Colonic mucosa (tissue), 4 donors: ENCODE measurements at regions not wholly inside any gene's neighbourhood (a gene's known extent, or its start where the extent isn't known, plus 50 kb on each side); places are given as distances from the start of the nearest gene placed in this dataset.

Experiments
- DNase-seq: peaks from one replicate; pipeline ENCODE4 v3.0.0-alpha.2; 2020
- H3K27ac ChIP-seq: fragments of 200-600 bp; one replicate; pipeline ENCODE4 v1.8.0; 2021
- H3K27me3 ChIP-seq: fragments of 200-600 bp; one replicate; pipeline ENCODE4 v1.8.0; 2021
- H3K36me3 ChIP-seq: fragments of 200-600 bp; one replicate; pipeline ENCODE4 v1.8.0; 2021
- H3K4me1 ChIP-seq: fragments of 200-600 bp; one replicate; pipeline ENCODE4 v1.8.0; 2021; ENCODE audit warnings: mild to moderate bottlenecking
- H3K4me3 ChIP-seq: fragments of 200-600 bp; one replicate; pipeline ENCODE4 v1.8.0; 2021
- H3K9ac ChIP-seq, 2 donors: one replicate each; pipeline ENCODE4 v1.7.0; 2013; ENCODE audit warnings: control low read depth in 2 of 2, low read depth in 2 of 2, low read length in 2 of 2
- H3K9me3 ChIP-seq: fragments of 200-600 bp; one replicate; pipeline ENCODE4 v1.8.0; 2021
- intact Hi-C: fragments of 100-400 bp; cut with DNase I; formaldehyde crosslinking; loops from one replicate; pipeline ENCODE4 v1.14.1; 2022
- TF ChIP-seq, protein P1 (sequence below): fragments of 200-600 bp; IDR thresholded peaks from one replicate; pipeline ENCODE4 v1.8.0; 2022; ENCODE audit warnings: antibody characterized with exemption, mild to moderate bottlenecking
- donor health status: healthy.
- donor health status: DM: no; HTN: no; CAD: no.
- donor health status: DM: no; HTN: no; CAD: no.

DNA sequence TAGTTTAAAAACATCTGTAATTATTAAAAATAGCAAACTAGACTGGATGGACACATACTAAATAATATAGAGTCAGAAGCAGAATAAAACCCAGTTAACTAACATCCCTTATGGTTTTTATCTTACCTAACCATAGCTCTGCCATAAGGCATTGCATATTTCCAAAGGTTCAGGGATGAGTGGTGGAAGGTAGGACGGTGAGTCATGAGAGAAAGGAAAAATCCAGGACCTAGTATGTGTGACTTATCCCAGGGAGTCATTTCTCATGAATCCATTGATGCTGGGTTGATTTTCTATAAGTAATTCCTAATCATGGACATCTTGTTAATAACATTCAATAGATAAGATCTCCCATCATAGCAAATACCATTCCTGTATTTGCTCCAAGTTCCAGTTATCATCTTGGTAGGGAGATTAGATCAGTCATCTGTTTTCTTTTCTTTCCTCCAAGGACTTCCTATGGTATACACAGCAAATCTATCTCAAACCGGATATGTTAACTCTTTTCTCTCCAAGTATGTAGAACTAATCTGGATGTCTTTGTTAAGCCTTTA, 490.7 kb upstream of the B3GALT2 start:
- Histone ChIP-seq H3K36me3 (no peaks in the 10 kb centered on the region), H3K9me3 (no peaks in the 10 kb centered on the region), H3K9ac (no peak overlapping the region), H3K27me3 (no peaks in the 10 kb centered on the region), H3K27ac (no peak overlapping the region), H3K4me1 (peaks cover 5% of the 10 kb centered on the region), H3K4me3 (no peak overlapping the region)
- TF ChIP-seq, protein P1, sequence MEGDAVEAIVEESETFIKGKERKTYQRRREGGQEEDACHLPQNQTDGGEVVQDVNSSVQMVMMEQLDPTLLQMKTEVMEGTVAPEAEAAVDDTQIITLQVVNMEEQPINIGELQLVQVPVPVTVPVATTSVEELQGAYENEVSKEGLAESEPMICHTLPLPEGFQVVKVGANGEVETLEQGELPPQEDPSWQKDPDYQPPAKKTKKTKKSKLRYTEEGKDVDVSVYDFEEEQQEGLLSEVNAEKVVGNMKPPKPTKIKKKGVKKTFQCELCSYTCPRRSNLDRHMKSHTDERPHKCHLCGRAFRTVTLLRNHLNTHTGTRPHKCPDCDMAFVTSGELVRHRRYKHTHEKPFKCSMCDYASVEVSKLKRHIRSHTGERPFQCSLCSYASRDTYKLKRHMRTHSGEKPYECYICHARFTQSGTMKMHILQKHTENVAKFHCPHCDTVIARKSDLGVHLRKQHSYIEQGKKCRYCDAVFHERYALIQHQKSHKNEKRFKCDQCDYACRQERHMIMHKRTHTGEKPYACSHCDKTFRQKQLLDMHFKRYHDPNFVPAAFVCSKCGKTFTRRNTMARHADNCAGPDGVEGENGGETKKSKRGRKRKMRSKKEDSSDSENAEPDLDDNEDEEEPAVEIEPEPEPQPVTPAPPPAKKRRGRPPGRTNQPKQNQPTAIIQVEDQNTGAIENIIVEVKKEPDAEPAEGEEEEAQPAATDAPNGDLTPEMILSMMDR: no peak
- intact Hi-C loops: no loop called here
- no peak for DNase-seq

DNA sequence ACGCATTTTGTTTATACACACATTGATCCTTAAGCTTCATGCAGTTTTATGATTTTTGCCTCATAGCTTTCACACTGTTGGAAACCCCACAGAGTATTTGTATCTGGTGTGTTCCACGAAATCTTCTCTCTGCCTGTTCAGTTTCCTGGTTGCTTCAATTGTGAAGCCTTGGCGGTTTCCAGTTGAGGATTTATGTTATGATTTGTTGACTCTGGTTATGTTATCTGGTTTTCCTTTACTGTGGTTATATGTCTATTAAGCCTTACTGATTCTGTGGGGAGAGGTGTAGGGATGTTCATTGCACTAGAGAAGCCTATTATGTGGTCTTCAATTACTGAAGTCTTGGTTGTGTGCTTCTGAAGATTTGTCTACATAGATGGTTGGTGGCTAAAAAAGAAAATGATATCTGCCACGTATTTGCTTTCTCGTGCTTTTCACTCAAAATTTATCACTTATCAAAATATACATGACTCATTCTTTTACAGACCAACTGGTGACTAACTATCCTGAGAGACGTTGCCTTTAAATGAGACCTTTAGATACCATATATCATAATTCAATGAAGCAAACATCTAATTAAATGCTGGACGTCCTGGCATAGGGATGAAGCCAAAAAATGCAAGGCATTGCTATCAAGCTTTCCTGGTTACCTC, 488.0 kb upstream of the B3GALT2 start:
- Histone ChIP-seq H3K27ac (peak overlapping the region; percentile 50), H3K9ac (no peak overlapping the region), H3K4me1 (peaks cover 5% of the 10 kb centered on the region), H3K4me3 (no peak overlapping the region), H3K36me3 (no peaks in the 10 kb centered on the region), H3K27me3 (no peaks in the 10 kb centered on the region), H3K9me3 (no peaks in the 10 kb centered on the region)
- TF ChIP-seq, protein P1: no peak
- peak; percentile 37 for DNase-seq
- intact Hi-C loops: no loop called here

DNA sequence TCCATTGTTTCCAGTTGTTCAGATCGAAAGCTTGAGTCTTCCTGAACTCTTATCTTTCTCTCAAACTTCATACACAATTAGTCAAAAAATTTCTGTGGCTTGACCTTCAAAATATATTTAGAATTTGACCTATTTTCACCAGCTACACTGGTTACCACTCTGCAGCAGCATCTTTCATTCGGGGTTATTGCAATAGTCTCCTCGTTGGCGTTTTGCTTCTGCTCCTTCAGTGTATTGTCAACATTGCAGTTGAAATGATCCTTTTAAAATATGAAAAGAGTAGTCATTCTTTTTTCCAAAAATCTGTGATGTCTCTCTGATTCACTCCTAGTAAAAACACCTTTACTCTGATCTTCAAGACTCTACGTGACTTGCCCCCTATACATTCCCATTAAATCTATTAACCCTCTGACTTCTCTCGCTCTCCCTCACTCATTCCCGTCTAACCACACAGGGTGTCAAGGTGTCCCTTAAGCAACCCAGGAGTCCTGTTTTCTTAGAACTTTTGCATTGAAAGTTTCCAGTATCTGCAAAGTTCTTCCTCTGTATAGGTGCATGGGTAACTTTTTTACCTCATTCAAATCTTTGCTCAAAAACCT, 480.2 kb upstream of the B3GALT2 start:
- H3K9ac ChIP-seq: no peak overlapping the region
- H3K9me3 ChIP-seq: no peaks in the 10 kb centered on the region
- no peaks in the 10 kb centered on the region for H3K4me1 ChIP-seq
- H3K4me3 ChIP-seq: no peak overlapping the region
- TF ChIP-seq, protein P1: no peak
- no peaks in the 10 kb centered on the region for H3K27me3 ChIP-seq
- H3K36me3 ChIP-seq: no peaks in the 10 kb centered on the region
- H3K27ac ChIP-seq: no peak overlapping the region
- intact Hi-C loops: no loop called here
- no peak for DNase-seq

DNA sequence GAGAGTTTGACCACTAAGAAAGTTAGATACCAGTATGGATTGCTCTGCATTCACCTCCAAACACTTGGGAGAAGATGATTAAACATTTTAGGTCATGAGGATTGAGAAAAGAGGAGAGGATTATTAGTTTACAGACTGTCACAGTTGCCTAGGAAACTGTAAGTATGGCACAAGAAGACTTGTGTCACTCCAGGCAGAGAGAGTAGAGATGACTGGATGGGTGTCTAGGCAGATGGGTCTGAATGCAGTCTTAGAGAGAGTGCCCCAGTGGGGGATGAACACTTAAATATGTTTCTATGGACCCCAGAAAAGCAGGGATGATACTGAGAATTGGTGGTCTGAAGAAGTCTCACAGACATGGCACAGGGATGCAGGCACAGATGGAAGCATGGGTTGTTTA, 477.6 kb upstream of the B3GALT2 start:
- intact Hi-C loops: no loop called here

DNA sequence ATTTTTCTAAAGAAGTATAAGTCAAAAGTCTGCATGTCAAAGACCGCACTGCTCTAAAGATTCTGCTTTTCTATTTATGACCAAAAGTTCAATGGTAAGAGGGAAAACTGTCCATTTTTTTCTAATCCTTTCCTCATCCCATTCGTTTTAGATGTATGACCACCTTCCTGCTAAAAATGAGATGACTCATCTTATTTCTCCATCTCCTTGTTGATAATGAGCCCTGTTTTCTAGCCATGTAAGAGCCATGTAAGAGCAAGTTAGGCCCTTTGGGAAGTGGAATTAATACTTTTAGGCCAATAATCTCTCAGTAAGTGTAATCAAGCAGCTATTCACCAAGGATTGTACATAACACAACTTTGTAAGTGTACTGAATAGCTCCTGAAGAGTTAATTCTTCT, 475.6 kb upstream of the B3GALT2 start:
- Histone ChIP-seq H3K36me3 (no peaks in the 10 kb centered on the region), H3K27ac (no peak overlapping the region), H3K9me3 (no peaks in the 10 kb centered on the region), H3K9ac (no peak overlapping the region), H3K4me3 (no peak overlapping the region), H3K4me1 (no peaks in the 10 kb centered on the region), H3K27me3 (no peaks in the 10 kb centered on the region)
- TF ChIP-seq, protein P1: no peak
- no peak for DNase-seq
- intact Hi-C loops: no loop called here

More for the DNA sequence above, 477.6 kb upstream of the B3GALT2 start:
- TF ChIP-seq, protein P1: no peak
- H3K9me3 ChIP-seq: no peaks in the 10 kb centered on the region
- no peaks in the 10 kb centered on the region for H3K36me3 ChIP-seq
- no peaks in the 10 kb centered on the region for H3K4me1 ChIP-seq
- no peak for DNase-seq
- H3K9ac ChIP-seq: no peak overlapping the region
- H3K4me3 ChIP-seq: no peak overlapping the region
- H3K27ac ChIP-seq: no peak overlapping the region
- no peaks in the 10 kb centered on the region for H3K27me3 ChIP-seq
